ENCODE measurements at regions not wholly inside any gene's neighbourhood (a gene's known extent, or its start where the extent isn't known, plus 50 kb on each side); places are given as distances from the start of the nearest gene placed in this dataset.

GRCh38 chr3:72176537-72177041 lies 391.6 kb upstream of the PROK2 start:
- 94% methylated on average over 8 of the region's 8 CpGs for WGBS, 2 experiments (ENCODE audit: insufficient coverage in 1 of 2, insufficient read length in 1 of 2)
- Histone ChIP-seq H3K9me3 (ENCODE audit: control insufficient read depth, low read length) (no peaks in the 10 kb centered on the region), H3K4me3 (ENCODE audit: low read length) (no peak overlapping the region), H3K27me3 (ENCODE audit: control insufficient read depth, insufficient read depth, low read length, poor library complexity, severe bottlenecking) (no peaks in the 10 kb centered on the region), H3K4me1 (ENCODE audit: control insufficient read depth, insufficient read depth, low read length) (peaks cover 13% of the 10 kb centered on the region), H3K9ac (ENCODE audit: extremely low read depth, low read length, poor library complexity, severe bottlenecking) (no peak overlapping the region), H3K36me3 (ENCODE audit: control insufficient read depth, insufficient read depth, low read length) (no peaks in the 10 kb centered on the region), H3K27ac (ENCODE audit: low read depth, low read length) (no peak overlapping the region)
- H3K36me3 Mint-ChIP-seq (ENCODE audit: low read depth): no peaks in the 10 kb centered on the region
- TF ChIP-seq, protein P1, sequence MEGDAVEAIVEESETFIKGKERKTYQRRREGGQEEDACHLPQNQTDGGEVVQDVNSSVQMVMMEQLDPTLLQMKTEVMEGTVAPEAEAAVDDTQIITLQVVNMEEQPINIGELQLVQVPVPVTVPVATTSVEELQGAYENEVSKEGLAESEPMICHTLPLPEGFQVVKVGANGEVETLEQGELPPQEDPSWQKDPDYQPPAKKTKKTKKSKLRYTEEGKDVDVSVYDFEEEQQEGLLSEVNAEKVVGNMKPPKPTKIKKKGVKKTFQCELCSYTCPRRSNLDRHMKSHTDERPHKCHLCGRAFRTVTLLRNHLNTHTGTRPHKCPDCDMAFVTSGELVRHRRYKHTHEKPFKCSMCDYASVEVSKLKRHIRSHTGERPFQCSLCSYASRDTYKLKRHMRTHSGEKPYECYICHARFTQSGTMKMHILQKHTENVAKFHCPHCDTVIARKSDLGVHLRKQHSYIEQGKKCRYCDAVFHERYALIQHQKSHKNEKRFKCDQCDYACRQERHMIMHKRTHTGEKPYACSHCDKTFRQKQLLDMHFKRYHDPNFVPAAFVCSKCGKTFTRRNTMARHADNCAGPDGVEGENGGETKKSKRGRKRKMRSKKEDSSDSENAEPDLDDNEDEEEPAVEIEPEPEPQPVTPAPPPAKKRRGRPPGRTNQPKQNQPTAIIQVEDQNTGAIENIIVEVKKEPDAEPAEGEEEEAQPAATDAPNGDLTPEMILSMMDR (conservative IDR thresholded peaks at IDR 0.05): no peak
- H3K27ac Mint-ChIP-seq: no peak overlapping the region
- DNase-seq: no peak
- peaks cover 24% of the 10 kb centered on the region for H3K4me1 Mint-ChIP-seq
- H3K9me3 Mint-ChIP-seq: no peaks in the 10 kb centered on the region
- no peak overlapping the region for H3K4me3 Mint-ChIP-seq
- H3K27me3 Mint-ChIP-seq (ENCODE audit: insufficient read depth): peaks cover 11% of the 10 kb centered on the region

GRCh38 chr3:72175296-72175858 lies 390.4 kb upstream of the PROK2 start:
- H3K27ac Mint-ChIP-seq: no peak overlapping the region
- H3K36me3 Mint-ChIP-seq (ENCODE audit: low read depth): no peaks in the 10 kb centered on the region
- H3K27me3 Mint-ChIP-seq (ENCODE audit: insufficient read depth): peaks cover 11% of the 10 kb centered on the region
- H3K9me3 Mint-ChIP-seq: no peaks in the 10 kb centered on the region
- no peak overlapping the region for H3K4me3 Mint-ChIP-seq
- WGBS, 2 experiments (ENCODE audit: insufficient coverage in 1 of 2, insufficient read length in 1 of 2): 91 to 98% methylated on average over 6 of the region's 6 CpGs
- no peak overlapping the region for H3K4me3 ChIP-seq (ENCODE audit: low read length)
- H3K4me1 Mint-ChIP-seq: peaks cover 30% of the 10 kb centered on the region
- TF ChIP-seq, protein P1 (conservative IDR thresholded peaks at IDR 0.05): no peak
- H3K36me3 ChIP-seq (ENCODE audit: control insufficient read depth, insufficient read depth, low read length): no peaks in the 10 kb centered on the region
- H3K9me3 ChIP-seq (ENCODE audit: control insufficient read depth, low read length): no peaks in the 10 kb centered on the region
- H3K27ac ChIP-seq (ENCODE audit: low read depth, low read length): no peak overlapping the region
- no peak overlapping the region for H3K9ac ChIP-seq (ENCODE audit: extremely low read depth, low read length, poor library complexity, severe bottlenecking)
- H3K27me3 ChIP-seq (ENCODE audit: control insufficient read depth, insufficient read depth, low read length, poor library complexity, severe bottlenecking): no peaks in the 10 kb centered on the region
- peaks cover 13% of the 10 kb centered on the region for H3K4me1 ChIP-seq (ENCODE audit: control insufficient read depth, insufficient read depth, low read length)
- no peak for DNase-seq

GRCh38 chr3:72174890-72175289 lies 389.9 kb upstream of the PROK2 start:
- Histone ChIP-seq H3K27ac (ENCODE audit: low read depth, low read length) (no peak overlapping the region), H3K4me3 (ENCODE audit: low read length) (no peak overlapping the region), H3K9me3 (ENCODE audit: control insufficient read depth, low read length) (no peaks in the 10 kb centered on the region), H3K36me3 (ENCODE audit: control insufficient read depth, insufficient read depth, low read length) (no peaks in the 10 kb centered on the region), H3K9ac (ENCODE audit: extremely low read depth, low read length, poor library complexity, severe bottlenecking) (no peak overlapping the region), H3K27me3 (ENCODE audit: control insufficient read depth, insufficient read depth, low read length, poor library complexity, severe bottlenecking) (no peaks in the 10 kb centered on the region), H3K4me1 (ENCODE audit: control insufficient read depth, insufficient read depth, low read length) (peaks cover 13% of the 10 kb centered on the region)
- TF ChIP-seq, protein P1 (conservative IDR thresholded peaks at IDR 0.05): no peak
- H3K4me3 Mint-ChIP-seq: no peak overlapping the region
- no peak overlapping the region for H3K27ac Mint-ChIP-seq
- no peaks in the 10 kb centered on the region for H3K9me3 Mint-ChIP-seq
- 66 to 80% methylated on average over 4 to 5 of the region's 5 CpGs for WGBS, 2 experiments (ENCODE audit: insufficient coverage in 1 of 2, insufficient read length in 1 of 2)
- peaks cover 11% of the 10 kb centered on the region for H3K27me3 Mint-ChIP-seq (ENCODE audit: insufficient read depth)
- no peaks in the 10 kb centered on the region for H3K36me3 Mint-ChIP-seq (ENCODE audit: low read depth)
- DNase-seq: no peak
- H3K4me1 Mint-ChIP-seq: peaks cover 30% of the 10 kb centered on the region
